ENCODE measurements at regions not wholly inside any gene's neighbourhood (a gene's known extent, or its start where the extent isn't known, plus 50 kb on each side); places are given as distances from the start of the nearest gene placed in this dataset.

DNA sequence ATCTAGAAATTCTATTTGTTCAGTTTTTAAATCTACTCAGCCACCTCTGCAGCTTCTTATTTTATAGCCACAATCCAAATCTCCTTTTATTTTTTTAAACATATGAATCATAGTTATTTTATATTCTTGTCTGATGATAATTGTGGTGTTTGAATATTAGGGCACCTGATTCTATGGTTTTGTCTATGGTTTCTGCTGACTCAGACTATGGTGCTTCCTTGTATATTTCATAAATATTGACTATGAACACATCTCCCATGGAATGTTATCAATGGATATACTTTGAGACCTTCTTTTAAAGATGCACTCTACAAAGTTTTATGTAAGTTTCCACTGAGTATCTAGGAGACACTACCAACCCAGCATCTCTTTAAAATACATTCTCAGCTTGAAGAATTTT is 1027.0 kb upstream of the AUTS2 start:
- no peaks in the 10 kb centered on the region for H3K36me3 Mint-ChIP-seq (ENCODE audit: unreplicated experiment)
- peaks cover 3% of the 10 kb centered on the region for H3K4me1 Mint-ChIP-seq (ENCODE audit: low read depth, unreplicated experiment)
- H3K27me3 Mint-ChIP-seq (ENCODE audit: unreplicated experiment): no peaks in the 10 kb centered on the region
- no peak overlapping the region for H3K4me3 Mint-ChIP-seq (ENCODE audit: unreplicated experiment)
- H3K27ac Mint-ChIP-seq (ENCODE audit: unreplicated experiment): no peak overlapping the region
- no peak for DNase-seq
- TF ChIP-seq, protein P1, sequence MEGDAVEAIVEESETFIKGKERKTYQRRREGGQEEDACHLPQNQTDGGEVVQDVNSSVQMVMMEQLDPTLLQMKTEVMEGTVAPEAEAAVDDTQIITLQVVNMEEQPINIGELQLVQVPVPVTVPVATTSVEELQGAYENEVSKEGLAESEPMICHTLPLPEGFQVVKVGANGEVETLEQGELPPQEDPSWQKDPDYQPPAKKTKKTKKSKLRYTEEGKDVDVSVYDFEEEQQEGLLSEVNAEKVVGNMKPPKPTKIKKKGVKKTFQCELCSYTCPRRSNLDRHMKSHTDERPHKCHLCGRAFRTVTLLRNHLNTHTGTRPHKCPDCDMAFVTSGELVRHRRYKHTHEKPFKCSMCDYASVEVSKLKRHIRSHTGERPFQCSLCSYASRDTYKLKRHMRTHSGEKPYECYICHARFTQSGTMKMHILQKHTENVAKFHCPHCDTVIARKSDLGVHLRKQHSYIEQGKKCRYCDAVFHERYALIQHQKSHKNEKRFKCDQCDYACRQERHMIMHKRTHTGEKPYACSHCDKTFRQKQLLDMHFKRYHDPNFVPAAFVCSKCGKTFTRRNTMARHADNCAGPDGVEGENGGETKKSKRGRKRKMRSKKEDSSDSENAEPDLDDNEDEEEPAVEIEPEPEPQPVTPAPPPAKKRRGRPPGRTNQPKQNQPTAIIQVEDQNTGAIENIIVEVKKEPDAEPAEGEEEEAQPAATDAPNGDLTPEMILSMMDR (IDR thresholded peaks at IDR 0.05; ENCODE audit: partially characterized antibody, unreplicated experiment): no peak
- no peaks in the 10 kb centered on the region for H3K9me3 Mint-ChIP-seq (ENCODE audit: unreplicated experiment)

DNA sequence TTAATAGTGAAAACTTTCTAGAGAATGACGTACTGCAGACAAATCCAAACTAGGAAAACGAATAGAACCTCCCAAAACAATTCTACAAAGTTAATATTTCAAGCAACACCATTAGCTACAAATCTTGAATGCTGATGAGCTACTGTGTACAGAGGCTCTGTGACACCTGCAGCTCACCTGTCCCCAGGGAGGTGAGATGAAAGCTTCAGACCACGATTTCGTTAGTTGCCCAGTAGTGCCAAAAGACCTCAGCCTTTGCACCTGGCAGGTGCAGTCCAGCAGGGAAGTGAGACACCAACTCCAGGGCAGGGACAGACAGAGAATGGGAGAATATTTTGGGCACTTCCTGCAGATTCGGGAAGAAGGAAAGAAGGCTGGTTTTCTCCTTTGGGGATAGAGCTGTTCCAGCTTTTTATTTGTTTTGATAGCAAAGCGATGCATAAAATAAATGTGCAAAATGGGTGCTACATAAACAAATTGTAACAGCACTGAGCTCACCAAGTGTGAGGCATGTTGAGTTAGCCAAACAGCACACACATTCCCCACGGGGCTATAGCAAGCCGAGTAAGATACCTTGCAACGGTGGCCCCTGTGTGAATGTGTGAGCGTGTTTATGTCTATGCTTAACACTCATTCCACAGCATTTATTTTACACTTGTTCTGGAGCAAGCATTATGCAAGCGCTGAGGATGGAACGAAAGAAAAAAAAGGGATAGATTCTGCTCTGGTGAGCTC is 1024.8 kb upstream of the AUTS2 start:
- Mint-ChIP-seq H3K9me3 (ENCODE audit: unreplicated experiment) (no peaks in the 10 kb centered on the region), H3K36me3 (ENCODE audit: unreplicated experiment) (no peaks in the 10 kb centered on the region), H3K4me1 (ENCODE audit: low read depth, unreplicated experiment) (peaks cover 3% of the 10 kb centered on the region), H3K4me3 (ENCODE audit: unreplicated experiment) (no peak overlapping the region), H3K27me3 (ENCODE audit: unreplicated experiment) (no peaks in the 10 kb centered on the region), H3K27ac (ENCODE audit: unreplicated experiment) (no peak overlapping the region)
- TF ChIP-seq, protein P1 (IDR thresholded peaks at IDR 0.05; ENCODE audit: partially characterized antibody, unreplicated experiment): no peak
- no peak for DNase-seq

DNA sequence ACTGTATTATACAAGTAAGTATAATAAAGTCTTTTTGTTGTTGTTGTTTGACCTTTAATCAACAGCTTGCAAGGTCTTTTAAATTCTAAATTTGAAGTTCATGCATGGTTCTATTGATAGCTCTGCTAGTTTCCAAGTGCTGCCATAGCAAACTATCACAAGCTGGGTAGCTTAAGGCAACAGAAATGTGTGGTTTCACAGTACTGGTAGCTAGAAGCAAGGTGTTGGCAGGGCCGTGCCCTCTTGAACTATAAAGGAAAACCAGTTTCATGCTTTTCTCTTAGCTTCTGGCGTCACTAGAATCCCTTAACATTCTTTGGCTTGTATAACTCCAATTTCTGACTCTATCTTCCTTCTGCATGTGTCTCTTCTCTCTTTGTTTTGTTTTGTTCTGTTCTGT is 1021.9 kb upstream of the AUTS2 start:
- Mint-ChIP-seq H3K9me3 (ENCODE audit: unreplicated experiment) (peaks cover 6% of the 10 kb centered on the region), H3K36me3 (ENCODE audit: unreplicated experiment) (no peaks in the 10 kb centered on the region), H3K4me3 (ENCODE audit: unreplicated experiment) (no peak overlapping the region), H3K27me3 (ENCODE audit: unreplicated experiment) (no peaks in the 10 kb centered on the region), H3K4me1 (ENCODE audit: low read depth, unreplicated experiment) (peaks cover 3% of the 10 kb centered on the region), H3K27ac (ENCODE audit: unreplicated experiment) (no peak overlapping the region)
- no peak for DNase-seq
- TF ChIP-seq, protein P1 (IDR thresholded peaks at IDR 0.05; ENCODE audit: partially characterized antibody, unreplicated experiment): no peak

DNA sequence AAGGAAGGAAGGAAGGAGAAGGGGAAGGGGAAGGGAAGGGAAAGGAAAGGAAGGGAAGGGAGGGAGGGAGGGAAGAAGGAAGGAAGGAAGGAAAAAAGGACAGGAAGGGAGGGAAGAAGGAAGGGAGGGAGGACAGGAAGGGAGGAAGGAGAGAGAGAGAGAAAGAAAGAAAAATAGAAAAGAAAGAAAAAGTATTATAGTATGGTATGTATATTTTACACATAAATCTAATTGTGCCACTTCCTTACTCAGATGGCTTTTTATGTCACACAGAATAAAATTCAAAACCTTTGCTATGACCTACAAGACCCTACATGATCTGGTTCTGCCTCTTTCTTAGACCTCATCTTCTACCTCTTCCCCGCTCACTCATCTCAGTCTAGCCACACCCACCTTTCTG is 1016.9 kb upstream of the AUTS2 start:
- peaks cover 6% of the 10 kb centered on the region for H3K9me3 Mint-ChIP-seq (ENCODE audit: unreplicated experiment)
- no peaks in the 10 kb centered on the region for H3K4me1 Mint-ChIP-seq (ENCODE audit: low read depth, unreplicated experiment)
- H3K4me3 Mint-ChIP-seq (ENCODE audit: unreplicated experiment): no peak overlapping the region
- TF ChIP-seq, protein P1 (IDR thresholded peaks at IDR 0.05; ENCODE audit: partially characterized antibody, unreplicated experiment): no peak
- no peak for DNase-seq
- no peaks in the 10 kb centered on the region for H3K27me3 Mint-ChIP-seq (ENCODE audit: unreplicated experiment)
- no peak overlapping the region for H3K27ac Mint-ChIP-seq (ENCODE audit: unreplicated experiment)
- peaks cover 5% of the 10 kb centered on the region for H3K36me3 Mint-ChIP-seq (ENCODE audit: unreplicated experiment)

DNA sequence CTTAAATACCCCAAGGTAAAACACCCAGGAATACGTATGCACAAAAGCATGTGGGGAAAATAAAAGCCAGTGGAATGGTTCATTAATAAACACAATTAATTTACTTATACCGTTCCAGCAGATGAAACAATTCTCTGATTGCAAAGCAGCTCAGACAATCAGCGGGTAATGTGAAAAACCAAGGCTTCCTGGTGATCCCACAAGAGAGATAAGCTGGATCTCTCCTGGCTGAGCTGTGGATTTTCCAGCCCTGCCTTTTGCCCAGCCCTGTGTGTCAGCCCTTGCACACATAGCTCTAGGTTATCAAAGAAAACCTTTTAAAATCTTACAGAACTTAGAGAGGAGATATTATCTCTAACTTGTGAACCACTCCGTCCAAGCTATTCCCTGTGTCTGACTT is 1010.7 kb upstream of the AUTS2 start:
- Mint-ChIP-seq H3K4me1 (ENCODE audit: low read depth, unreplicated experiment) (no peaks in the 10 kb centered on the region), H3K36me3 (ENCODE audit: unreplicated experiment) (peaks cover 4% of the 10 kb centered on the region), H3K27me3 (ENCODE audit: unreplicated experiment) (no peaks in the 10 kb centered on the region), H3K9me3 (ENCODE audit: unreplicated experiment) (no peaks in the 10 kb centered on the region), H3K4me3 (ENCODE audit: unreplicated experiment) (no peak overlapping the region), H3K27ac (ENCODE audit: unreplicated experiment) (no peak overlapping the region)
- TF ChIP-seq, protein P1 (IDR thresholded peaks at IDR 0.05; ENCODE audit: partially characterized antibody, unreplicated experiment): no peak
- no peak for DNase-seq
